CD14-positive monocyte (primary cell): ENCODE measurements at regions not wholly inside any gene's neighbourhood (a gene's known extent, or its start where the extent isn't known, plus 50 kb on each side); places are given as distances from the start of the nearest gene placed in this dataset.

Experiments used
- DNase-seq, 3 donors: peaks; one replicate each; pipeline ENCODE4 v3.0.0-alpha.2; 2011 to 2022
- H2AFZ ChIP-seq: 2 replicates; pipeline ENCODE4 v1.6.0; 2012; ENCODE audit warnings: mild to moderate bottlenecking, low read depth, low read length, inconsistent platforms; ENCODE audit not compliant: insufficient read depth, poor library complexity, severe bottlenecking
- H3K27ac ChIP-seq, 2 donors: 1 replicate in 1 of 2; 2 replicates in 1 of 2; pipeline ENCODE4 v1.5.1; 2012 to 2013; ENCODE audit warnings: low read length in 2 of 2, control low read depth in 1 of 2, inconsistent platforms in 1 of 2, low read depth in 1 of 2, mild to moderate bottlenecking in 1 of 2
- H3K27me3 ChIP-seq, 2 donors: one replicate each; pipeline versions ENCODE4 v1.6.0 to v1.6.1; 2011 to 2013; ENCODE audit warnings: low read length in 2 of 2; ENCODE audit not compliant: control insufficient read depth in 2 of 2, insufficient read depth in 2 of 2
- H3K36me3 ChIP-seq, 2 donors: replicated peaks in 1 of 2; 1 replicate in 1 of 2; 2 replicates in 1 of 2; pipeline versions ENCODE4 v1.5.1 to v1.6.1; 2012 to 2013; ENCODE audit warnings: low read length in 2 of 2, control low read depth in 1 of 2, inconsistent platforms in 1 of 2, mild to moderate bottlenecking in 1 of 2; ENCODE audit not compliant: insufficient read depth in 2 of 2, control insufficient read depth in 1 of 2
- H3K4me1 ChIP-seq, 2 donors: 1 replicate in 1 of 2; 2 replicates in 1 of 2; pipeline versions ENCODE4 v1.5.1 to v1.6.1; 2012 to 2013; ENCODE audit warnings: low read length in 2 of 2, control low read depth in 1 of 2, inconsistent platforms in 1 of 2, mild to moderate bottlenecking in 1 of 2, moderate library complexity in 1 of 2; ENCODE audit not compliant: insufficient read depth in 2 of 2, control insufficient read depth in 1 of 2
- H3K4me2 ChIP-seq: replicated peaks from 2 replicates; pipeline ENCODE3; 2012; ENCODE audit warnings: low read length, moderate library complexity, mild to moderate bottlenecking; ENCODE audit not compliant: poor library complexity, severe bottlenecking; ENCODE audit errors: extremely low read depth
- H3K4me3 ChIP-seq, 3 experiments: fragments of 200-600 bp in 1 of 3; sonication (generic) in 1 of 3; replicated peaks in 1 of 3; 1 replicate in 2 of 3; 2 replicates in 1 of 3; pipeline ENCODE4 v1.5.1; 2011 to 2013; ENCODE audit warnings: low read length in 3 of 3, mild to moderate bottlenecking in 3 of 3, control low read depth in 2 of 3, low read depth in 2 of 3, inconsistent platforms in 1 of 3, moderate library complexity in 1 of 3
- H3K79me2 ChIP-seq: 2 replicates; pipeline ENCODE4 v1.6.0; 2012; ENCODE audit warnings: mild to moderate bottlenecking, control low read depth, inconsistent platforms, low read length, moderate library complexity; ENCODE audit not compliant: insufficient read depth
- H3K9ac ChIP-seq: 2 replicates; pipeline ENCODE4 v1.6.0; 2017; ENCODE audit warnings: low read length, mild to moderate bottlenecking; ENCODE audit not compliant: insufficient read depth, poor library complexity, severe bottlenecking
- H3K9me3 ChIP-seq, 2 donors: replicated peaks in 1 of 2; 1 replicate in 1 of 2; 2 replicates in 1 of 2; pipeline versions ENCODE4 v1.5.1 to v1.6.1; 2012 to 2013; ENCODE audit warnings: low read length in 2 of 2, control low read depth in 1 of 2; ENCODE audit not compliant: control insufficient read depth in 1 of 2, insufficient read depth in 1 of 2
- H4K20me1 ChIP-seq: 2 replicates; pipeline ENCODE4 v1.6.0; 2012; ENCODE audit warnings: mild to moderate bottlenecking, low read length, control low read depth, moderate library complexity; ENCODE audit not compliant: insufficient read depth
- H3K27ac Mint-ChIP-seq, 7 donors: one replicate each; pipeline ENCODE4 v1.8.0; 2020; ENCODE audit warnings: mild to moderate bottlenecking in 7 of 7, mixed read lengths in 7 of 7, moderate library complexity in 6 of 7, inconsistent platforms in 2 of 7
- H3K27me3 Mint-ChIP-seq, 3 donors: one replicate each; pipeline ENCODE4 v1.8.0; 2021 to 2022; ENCODE audit warnings: low read depth in 3 of 3, mild to moderate bottlenecking in 3 of 3, mixed read lengths in 3 of 3, moderate library complexity in 3 of 3, inconsistent platforms in 1 of 3
- H3K36me3 Mint-ChIP-seq, 2 donors: one replicate each; pipeline ENCODE4 v1.8.0; 2020; ENCODE audit warnings: mixed read lengths in 2 of 2, inconsistent platforms in 1 of 2, mild to moderate bottlenecking in 1 of 2
- H3K4me1 Mint-ChIP-seq: one replicate; pipeline ENCODE4 v1.8.0; 2020; ENCODE audit warnings: mild to moderate bottlenecking, mixed read lengths
- H3K4me3 Mint-ChIP-seq, 2 donors: one replicate each; pipeline ENCODE4 v1.8.0; 2020; ENCODE audit warnings: mild to moderate bottlenecking in 2 of 2, mixed read lengths in 2 of 2, moderate library complexity in 1 of 2
- H3K9me3 Mint-ChIP-seq, 7 donors: one replicate each; pipeline ENCODE4 v1.8.0; 2020 to 2022; ENCODE audit warnings: mixed read lengths in 7 of 7, mild to moderate bottlenecking in 6 of 7, moderate library complexity in 6 of 7, inconsistent platforms in 2 of 7
- CTCF ChIP-seq: fragments of 200-600 bp; IDR thresholded peaks from one replicate; pipeline ENCODE4 v1.8.0; 2022; ENCODE audit warnings: antibody characterized with exemption, mild to moderate bottlenecking
- WGBS: methylation state at CpG from one replicate; pipeline ENCODE4 v1.1.5; 2013; ENCODE audit warnings: missing lambda C conversion rate; ENCODE audit not compliant: insufficient coverage; 5-methylcytosine and 5-hydroxymethylcytosine counted together
- intact Hi-C, 2 donors: fragments of 100-400 bp; cut with micrococcal nuclease; formaldehyde crosslinking; loops; one replicate each; pipeline versions ENCODE4 v1.15.0 to v1.15.1; 2023

GRCh38 chr10:126754966-126755365 lies 84.5 kb upstream of the C10orf90 start:
- peaks cover 2 to 4% (median 3%) of the 10 kb centered on the region in 3 donors for H3K27me3 Mint-ChIP-seq
- Histone ChIP-seq H3K4me2 (no peak overlapping the region), H3K36me3 (no peaks in the 10 kb centered on the region), H3K9me3 (peaks cover 0 to 7% of the 10 kb centered on the region in 2 donors), H3K4me1 (no peaks in the 10 kb centered on the region), H3K4me3 (no peak overlapping the region), H3K27me3 (no peaks in the 10 kb centered on the region), H3K79me2 (no peaks in the 10 kb centered on the region), H3K9ac (no peak overlapping the region), H2AFZ (no peak overlapping the region), H3K27ac (no peak overlapping the region), H4K20me1 (no peaks in the 10 kb centered on the region)
- intact Hi-C loops = no loop called here
- peaks cover 0 to 11% (median 6%) of the 10 kb centered on the region in 7 donors for H3K9me3 Mint-ChIP-seq
- DNase-seq = no peak
- 93% methylated on average over 2 of the region's 10 CpGs for WGBS
- no peak overlapping the region for H3K27ac Mint-ChIP-seq
- TF ChIP-seq CTCF = no peak
- no peaks in the 10 kb centered on the region for H3K36me3 Mint-ChIP-seq
- H3K4me3 Mint-ChIP-seq = no peak overlapping the region
- H3K4me1 Mint-ChIP-seq = no peaks in the 10 kb centered on the region

GRCh38 chr10:126758867-126759266 lies 88.4 kb upstream of the C10orf90 start:
- no peak for TF ChIP-seq CTCF
- no peak overlapping the region for H3K27ac ChIP-seq
- H3K27ac Mint-ChIP-seq = no peak overlapping the region
- H3K4me1 ChIP-seq = no peaks in the 10 kb centered on the region
- H3K4me3 Mint-ChIP-seq = no peak overlapping the region
- H2AFZ ChIP-seq = no peak overlapping the region
- no peak overlapping the region for H3K9ac ChIP-seq
- 100% methylated on average over 1 of the region's 1 CpG for WGBS
- no peaks in the 10 kb centered on the region for H3K4me1 Mint-ChIP-seq
- intact Hi-C loops = no loop called here
- no peaks in the 10 kb centered on the region for H3K27me3 ChIP-seq
- H4K20me1 ChIP-seq = no peaks in the 10 kb centered on the region
- no peaks in the 10 kb centered on the region for H3K79me2 ChIP-seq
- H3K4me3 ChIP-seq = no peak overlapping the region
- no peaks in the 10 kb centered on the region for H3K36me3 ChIP-seq
- no peak overlapping the region for H3K4me2 ChIP-seq
- H3K36me3 Mint-ChIP-seq = no peaks in the 10 kb centered on the region
- H3K27me3 Mint-ChIP-seq = peaks cover 0 to 4% (median 2%) of the 10 kb centered on the region in 3 donors
- H3K9me3 ChIP-seq = peaks cover 0 to 7% of the 10 kb centered on the region in 2 donors
- DNase-seq = no peak
- peaks cover 4 to 18% (median 10%) of the 10 kb centered on the region in 7 donors for H3K9me3 Mint-ChIP-seq
